NT2/D1 (cell line): ENCODE measurements at regions not wholly inside any gene's neighbourhood (a gene's known extent, or its start where the extent isn't known, plus 50 kb on each side); places are given as distances from the start of the nearest gene placed in this dataset.

Experiments
- DNase-seq: peaks from one replicate; pipeline ENCODE4 v3.0.0-alpha.2; 2011; ENCODE audit warnings: low read depth, low spot score
- H3K27me3 ChIP-seq: 2 replicates; pipeline ENCODE4 v1.6.0; 2011; ENCODE audit warnings: mild to moderate bottlenecking; ENCODE audit not compliant: insufficient read length, insufficient read depth
- H3K36me3 ChIP-seq: 2 replicates; pipeline ENCODE4 v1.6.1; 2011; ENCODE audit warnings: mild to moderate bottlenecking, low read length, mixed read lengths; ENCODE audit not compliant: insufficient read depth, insufficient read length
- H3K4me1 ChIP-seq: 2 replicates; pipeline ENCODE4 v1.5.1; 2011; ENCODE audit not compliant: insufficient read depth, insufficient read length
- H3K4me3 ChIP-seq: 2 replicates; pipeline ENCODE4 v1.5.1; 2011; ENCODE audit warnings: low read depth; ENCODE audit not compliant: insufficient read length
- H3K9ac ChIP-seq: 2 replicates; pipeline ENCODE4 v1.6.0; 2011; ENCODE audit warnings: low read depth; ENCODE audit not compliant: insufficient read length
- H3K9me3 ChIP-seq: 2 replicates; pipeline ENCODE4 v1.5.1; 2011; ENCODE audit warnings: mild to moderate bottlenecking, low read length; ENCODE audit not compliant: insufficient read depth
- SUZ12 ChIP-seq: IDR thresholded peaks from 2 replicates; pipeline ENCODE4 v1.6.1; 2011; ENCODE audit not compliant: insufficient read length, insufficient read depth; ENCODE audit errors: extremely low read depth
- YY1 ChIP-seq: IDR thresholded peaks from 2 replicates; pipeline ENCODE4 v1.6.1; 2011; ENCODE audit not compliant: insufficient read length, insufficient read depth
- ZNF274 ChIP-seq: IDR thresholded peaks from 2 replicates; pipeline ENCODE4 v1.6.1; 2011; ENCODE audit warnings: mild to moderate bottlenecking, low read depth, low read length

DNA sequence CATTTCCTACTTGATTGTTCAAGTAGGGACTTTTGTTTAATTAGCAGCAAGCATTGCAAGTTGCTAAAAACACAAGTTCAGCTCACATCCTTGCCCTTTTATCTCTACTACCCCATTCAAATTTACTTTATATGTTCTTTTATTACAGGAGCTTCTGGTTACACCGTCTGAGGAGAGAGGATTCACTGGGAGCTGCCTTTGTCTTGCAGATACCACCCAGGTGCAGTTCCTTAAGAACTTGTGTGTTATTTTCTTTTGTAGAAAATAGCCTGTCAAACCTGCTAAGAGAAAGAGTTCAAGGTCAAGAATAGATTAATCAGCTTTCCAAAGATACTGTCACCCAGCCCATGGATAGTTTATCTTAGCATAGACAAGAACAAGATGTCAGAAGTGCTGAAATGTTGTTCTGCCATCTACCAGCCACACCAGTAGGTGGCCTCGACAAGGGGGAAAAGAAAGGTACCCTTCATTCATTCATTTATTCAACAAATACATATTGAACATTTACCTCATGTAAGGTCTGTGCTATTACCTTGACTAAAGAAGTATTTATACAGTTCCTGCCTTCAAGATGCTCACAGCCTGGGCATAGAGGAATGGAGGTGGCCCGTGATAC is 750.3 kb downstream of the MAT2B start:
- no peak for TF ChIP-seq YY1
- TF ChIP-seq ZNF274, result no peak
- no peak for TF ChIP-seq SUZ12
- DNase-seq, result no peak
- H3K27me3 ChIP-seq, result no peaks in the 10 kb centered on the region
- H3K4me3 ChIP-seq, result no peak overlapping the region
- H3K36me3 ChIP-seq, result no peaks in the 10 kb centered on the region
- H3K4me1 ChIP-seq, result no peaks in the 10 kb centered on the region
- no peak overlapping the region for H3K9ac ChIP-seq
- H3K9me3 ChIP-seq, result no peaks in the 10 kb centered on the region

DNA sequence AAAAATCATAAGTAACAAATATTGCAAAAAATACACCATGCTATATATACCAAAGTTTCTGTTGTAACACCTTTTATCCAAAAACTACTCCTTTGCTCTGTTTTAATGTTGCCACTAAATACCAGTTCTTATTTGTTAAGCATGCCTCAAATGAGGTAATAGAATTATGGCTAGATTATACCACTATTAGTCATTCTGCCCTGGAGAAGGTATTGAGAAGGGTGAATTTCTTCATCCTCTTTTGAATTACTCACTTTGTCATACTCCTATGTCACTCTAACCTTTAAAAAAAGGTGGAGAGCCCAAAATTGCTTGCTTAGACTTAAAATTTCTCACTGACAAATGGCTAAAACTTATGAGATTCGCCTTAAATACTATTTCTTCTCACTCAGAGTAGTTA is 750.9 kb downstream of the MAT2B start:
- Histone ChIP-seq H3K4me3 (no peak overlapping the region), H3K36me3 (no peaks in the 10 kb centered on the region), H3K9ac (no peak overlapping the region), H3K4me1 (no peaks in the 10 kb centered on the region), H3K9me3 (no peaks in the 10 kb centered on the region), H3K27me3 (no peaks in the 10 kb centered on the region)
- no peak for TF ChIP-seq ZNF274
- TF ChIP-seq YY1, result no peak
- no peak for TF ChIP-seq SUZ12
- no peak for DNase-seq

DNA sequence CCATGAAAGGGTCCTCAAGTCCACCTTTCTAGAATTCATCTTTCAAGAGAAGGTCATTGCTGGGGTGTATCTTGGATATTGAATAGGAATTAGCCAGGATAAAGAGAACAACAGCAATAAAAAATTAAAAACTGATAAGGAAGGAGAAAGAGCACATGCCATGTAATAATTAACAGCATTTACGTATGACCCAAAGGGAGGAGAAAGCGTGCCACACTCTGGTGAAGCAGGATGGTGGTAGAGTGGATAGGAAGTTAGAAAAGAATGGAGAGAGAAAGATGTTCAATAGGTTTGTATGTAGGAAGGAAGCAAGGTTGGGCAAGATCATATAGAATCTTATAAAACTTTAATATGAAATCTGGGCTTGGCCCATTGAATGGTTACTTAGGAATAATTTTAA is 751.5 kb downstream of the MAT2B start:
- Histone ChIP-seq H3K9ac (no peak overlapping the region), H3K4me1 (no peaks in the 10 kb centered on the region), H3K4me3 (no peak overlapping the region), H3K9me3 (no peaks in the 10 kb centered on the region), H3K36me3 (no peaks in the 10 kb centered on the region), H3K27me3 (no peaks in the 10 kb centered on the region)
- no peak for TF ChIP-seq SUZ12
- no peak for TF ChIP-seq ZNF274
- no peak for TF ChIP-seq YY1
- no peak for DNase-seq

DNA sequence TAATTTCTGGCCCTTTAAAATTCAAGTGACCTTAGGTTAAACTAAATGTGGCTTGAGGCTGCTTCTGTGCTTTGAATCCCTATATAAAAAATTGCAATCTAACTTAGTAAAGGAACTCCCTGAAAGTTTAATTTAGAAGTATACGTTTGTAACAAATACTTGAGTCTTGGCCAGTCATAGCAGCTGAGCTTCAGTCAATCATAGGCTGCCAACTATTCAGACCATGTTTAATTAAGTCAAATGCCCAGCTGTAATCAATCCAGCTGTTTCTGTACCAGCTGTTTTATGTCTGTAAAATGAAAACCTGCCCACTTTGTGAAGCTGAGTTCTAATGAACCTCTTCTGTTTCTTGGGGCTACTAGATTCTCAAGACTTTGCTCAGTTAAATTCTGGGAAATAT is 760.1 kb downstream of the MAT2B start:
- no peaks in the 10 kb centered on the region for H3K9me3 ChIP-seq
- no peaks in the 10 kb centered on the region for H3K27me3 ChIP-seq
- no peaks in the 10 kb centered on the region for H3K4me1 ChIP-seq
- TF ChIP-seq ZNF274 (no peak), YY1 (no peak), SUZ12 (no peak)
- no peak overlapping the region for H3K4me3 ChIP-seq
- DNase-seq, result no peak
- H3K9ac ChIP-seq, result no peak overlapping the region
- no peaks in the 10 kb centered on the region for H3K36me3 ChIP-seq

DNA sequence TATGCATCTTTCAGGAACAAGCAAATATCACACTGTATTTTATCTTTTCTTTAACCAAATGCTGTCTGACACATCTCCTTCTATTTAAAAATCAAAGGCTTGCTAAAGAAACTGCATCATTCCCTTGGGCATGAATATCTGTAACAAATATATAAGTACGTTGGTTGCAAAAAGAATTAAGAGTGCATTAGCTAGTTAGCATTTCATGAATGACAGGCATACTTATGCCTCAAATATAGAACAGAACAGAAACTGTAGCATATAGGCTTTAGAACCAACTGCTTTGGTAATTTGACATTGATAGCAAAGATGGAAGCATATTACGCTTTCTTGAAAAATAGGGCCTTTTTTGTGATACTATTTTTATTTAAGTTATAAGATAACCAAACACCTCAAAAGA is 761.2 kb downstream of the MAT2B start:
- Histone ChIP-seq H3K4me3 (no peak overlapping the region), H3K36me3 (no peaks in the 10 kb centered on the region), H3K27me3 (no peaks in the 10 kb centered on the region), H3K9me3 (no peaks in the 10 kb centered on the region), H3K4me1 (no peaks in the 10 kb centered on the region), H3K9ac (no peak overlapping the region)
- no peak for DNase-seq
- TF ChIP-seq ZNF274, result no peak
- no peak for TF ChIP-seq SUZ12
- no peak for TF ChIP-seq YY1

DNA sequence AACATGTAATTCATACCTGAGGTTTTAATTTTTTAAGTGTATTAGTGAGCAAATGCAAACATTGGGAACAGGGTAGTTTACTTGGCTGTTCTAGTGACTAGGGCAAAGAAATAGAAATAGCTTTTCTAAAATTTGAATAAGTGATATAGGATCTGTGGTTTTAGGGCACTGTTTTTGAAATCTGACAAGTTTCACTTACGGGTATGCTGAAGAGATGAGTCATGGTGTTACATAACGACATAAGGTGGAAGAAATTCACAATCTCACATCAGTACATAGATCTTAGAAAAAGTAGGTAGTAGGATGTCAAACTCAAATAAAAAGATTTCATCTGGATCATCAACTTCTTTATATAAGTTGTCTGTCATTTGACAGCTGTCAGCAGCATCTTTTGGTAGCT is 772.3 kb downstream of the MAT2B start:
- DNase-seq, result no peak
- H3K4me1 ChIP-seq, result no peaks in the 10 kb centered on the region
- H3K36me3 ChIP-seq, result no peaks in the 10 kb centered on the region
- H3K9me3 ChIP-seq, result no peaks in the 10 kb centered on the region
- H3K27me3 ChIP-seq, result no peaks in the 10 kb centered on the region
- TF ChIP-seq ZNF274 (no peak), YY1 (no peak), SUZ12 (no peak)
- H3K9ac ChIP-seq, result no peak overlapping the region
- no peak overlapping the region for H3K4me3 ChIP-seq

DNA sequence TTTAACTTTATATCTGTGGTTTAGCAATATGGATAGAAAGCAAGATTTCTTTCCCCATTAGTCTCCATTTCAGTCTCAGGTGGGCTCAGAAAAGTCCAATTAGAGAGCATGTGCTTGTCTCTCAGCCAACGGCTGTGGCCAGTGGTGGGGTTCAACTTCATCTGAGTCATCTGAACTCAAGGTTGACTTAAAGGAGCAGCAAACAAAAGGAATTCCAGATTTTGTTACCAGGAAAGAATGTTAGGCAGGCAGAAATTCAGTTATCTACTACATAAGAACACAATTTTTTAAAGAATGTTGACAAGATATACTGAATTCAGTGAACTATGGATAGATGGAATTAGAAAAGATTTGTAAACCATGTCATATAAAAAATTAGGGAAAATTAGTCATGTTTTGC is 784.1 kb downstream of the MAT2B start:
- Histone ChIP-seq H3K4me1 (no peaks in the 10 kb centered on the region), H3K4me3 (no peak overlapping the region), H3K9ac (no peak overlapping the region), H3K27me3 (no peaks in the 10 kb centered on the region), H3K36me3 (no peaks in the 10 kb centered on the region), H3K9me3 (no peaks in the 10 kb centered on the region)
- DNase-seq, result no peak
- TF ChIP-seq SUZ12 (no peak), ZNF274 (no peak), YY1 (no peak)
